ENCODE measurements at regions not wholly inside any gene's neighbourhood (a gene's known extent, or its start where the extent isn't known, plus 50 kb on each side); places are given as distances from the start of the nearest gene placed in this dataset.
"Not testable (repeated sequence)": the region's sequence is repeated elsewhere in the genome, so short reads cannot be mapped to it uniquely, and the experiment has no call there.

DNA sequence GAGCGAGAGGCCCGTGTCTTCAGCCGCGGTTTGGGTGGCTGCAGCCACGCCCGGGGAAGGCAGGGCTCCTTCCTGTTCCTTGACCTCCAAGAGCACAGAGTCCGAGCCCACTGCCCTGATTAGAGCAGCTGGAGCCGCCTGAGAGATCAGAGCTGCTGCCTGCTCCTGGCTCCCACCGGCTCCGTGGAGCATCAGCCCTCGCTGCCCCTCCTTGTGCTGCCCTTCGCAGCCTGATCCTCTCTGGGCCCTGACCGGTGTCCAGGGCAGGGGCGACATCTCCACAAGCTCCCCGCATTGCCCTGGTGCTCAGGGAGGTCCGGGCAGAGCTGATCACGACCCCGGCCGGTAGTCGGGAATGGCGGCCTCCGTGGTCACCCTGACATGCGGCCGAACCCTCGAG lies 365.3 kb downstream of the TP53TG3F start:
- ATAC-seq; DNase-seq; intact Hi-C loops (cut with micrococcal nuclease): not testable (repeated sequence)

GRCh38 chr16:33827522-33827921 lies 368.1 kb downstream of the TP53TG3F start:
- ATAC-seq; DNase-seq; intact Hi-C loops (cut with micrococcal nuclease): not testable (repeated sequence)

DNA sequence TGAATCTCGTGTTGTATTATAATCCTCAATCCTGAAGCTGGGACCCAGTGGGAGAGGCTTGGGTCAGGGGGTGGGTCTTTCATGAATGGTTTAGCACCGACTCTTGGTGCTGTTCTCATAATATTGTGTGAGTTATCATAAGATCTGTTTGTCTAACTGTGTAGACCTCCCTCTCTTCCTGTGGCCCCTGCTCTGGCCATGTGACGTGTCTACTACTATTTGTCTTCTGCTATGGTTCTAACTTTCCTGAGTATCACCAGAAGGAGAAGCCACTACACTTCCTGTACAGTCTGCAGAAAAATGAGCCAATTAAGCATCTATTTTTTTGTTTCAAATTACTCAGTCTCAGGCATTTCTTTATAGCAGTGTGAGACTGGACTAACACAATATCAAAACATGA lies 379.7 kb downstream of the TP53TG3F start:
- intact Hi-C loops (cut with micrococcal nuclease); DNase-seq; ATAC-seq: not testable (repeated sequence)

DNA sequence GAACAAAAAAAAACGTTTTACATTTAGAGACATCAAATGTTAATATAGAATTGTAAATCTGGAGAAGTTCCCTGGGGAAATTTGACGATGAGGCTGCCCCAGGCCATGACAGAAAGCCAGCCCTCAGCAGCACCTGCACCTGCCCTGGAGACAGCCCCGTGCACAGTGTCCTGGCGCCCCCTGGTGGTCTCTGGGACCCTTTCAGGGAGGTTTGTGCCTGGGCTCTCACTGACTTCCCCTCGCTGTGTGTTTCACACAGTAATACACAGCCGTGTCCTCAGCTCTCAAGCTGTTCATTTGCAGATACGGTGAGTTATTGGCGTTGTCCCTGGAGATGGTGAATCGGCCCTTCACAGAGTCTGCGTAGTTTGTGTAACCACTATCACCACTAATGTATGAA lies 385.1 kb downstream of the TP53TG3F start:
- intact Hi-C loops (cut with micrococcal nuclease); ATAC-seq: not testable (repeated sequence)

More for the DNA sequence above, 385.1 kb downstream of the TP53TG3F start:
- peak; percentile 57 for DNase-seq
